ENCODE measurements at regions not wholly inside any gene's neighbourhood (a gene's known extent, or its start where the extent isn't known, plus 50 kb on each side); places are given as distances from the start of the nearest gene placed in this dataset.

GRCh38 chr18:47480166-47480565, 228.7 kb upstream of the SKOR2 start:
- DNase-seq (ENCODE audit: low read depth in 2 of 2), result no peak

DNA sequence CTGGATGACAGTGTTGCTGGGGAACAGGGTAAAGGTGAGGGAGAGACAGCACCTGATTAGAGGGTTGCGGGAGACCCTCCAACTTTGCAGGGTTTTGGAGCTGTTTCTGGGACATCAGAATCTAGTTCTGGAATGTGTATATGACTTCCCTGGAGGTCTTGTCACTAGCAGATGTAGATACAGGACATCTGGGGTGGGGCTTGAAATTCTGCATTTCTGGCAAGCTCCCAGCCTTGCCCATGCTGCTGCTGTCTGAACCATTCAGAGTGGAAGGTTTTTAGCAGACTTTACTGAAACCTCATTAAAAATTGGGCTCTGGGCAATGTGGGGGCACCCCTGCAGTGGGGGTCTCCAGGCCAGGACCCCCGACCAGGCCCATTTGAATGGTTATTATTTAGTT, 220.3 kb upstream of the SKOR2 start:
- no peak for DNase-seq (ENCODE audit: low read depth in 2 of 2)

GRCh38 chr18:47470941-47471340, 219.5 kb upstream of the SKOR2 start:
- no peak for DNase-seq (ENCODE audit: low read depth in 2 of 2)

- DNase-seq (ENCODE audit: low read depth in 2 of 2), result no peak
Observed at GRCh38 chr18:47469576-47469975, 218.1 kb upstream of the SKOR2 start.

GRCh38 chr18:47461977-47462376, 210.5 kb upstream of the SKOR2 start:
- no peak for DNase-seq (ENCODE audit: low read depth in 2 of 2)

DNA sequence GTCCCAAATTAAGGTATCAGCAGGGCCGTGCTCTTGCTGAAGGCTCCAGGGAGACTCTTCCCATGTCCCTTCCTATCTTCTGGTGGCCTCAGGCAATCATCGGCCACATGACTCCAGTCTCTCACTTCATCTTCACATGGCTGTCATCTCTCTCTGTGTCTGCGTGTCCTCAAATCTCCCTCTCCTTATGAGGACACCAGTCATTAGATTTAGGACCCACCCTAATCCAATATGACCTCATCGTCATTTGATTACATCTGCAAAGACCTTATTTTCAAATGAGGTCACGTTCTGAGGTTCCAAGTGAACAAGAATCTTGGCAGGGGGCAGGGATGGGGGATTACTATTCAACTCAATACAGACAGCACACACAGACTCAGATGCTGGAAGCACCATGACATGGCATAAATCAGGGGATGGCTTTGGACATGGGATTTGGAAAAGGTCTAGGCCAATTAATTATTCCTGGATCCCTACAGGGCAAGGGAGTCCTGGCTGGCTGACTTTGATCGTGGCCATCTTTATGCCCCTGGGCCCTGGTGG, 210.0 kb upstream of the SKOR2 start:
- DNase-seq (ENCODE audit: low read depth in 2 of 2), result no peak

GRCh38 chr18:47458483-47458882, 207.0 kb upstream of the SKOR2 start:
- no peak for DNase-seq (ENCODE audit: low read depth in 2 of 2)

- DNase-seq (ENCODE audit: low read depth in 2 of 2), result no peak
Observed at GRCh38 chr18:47457614-47458013, 206.2 kb upstream of the SKOR2 start.

GRCh38 chr18:47453038-47453437, 201.6 kb upstream of the SKOR2 start:
- no peak for DNase-seq (ENCODE audit: low read depth in 2 of 2)

- DNase-seq (ENCODE audit: low read depth in 2 of 2), result no peak
Observed at GRCh38 chr18:47448956-47449355, 197.5 kb upstream of the SKOR2 start.

- no peak for DNase-seq (ENCODE audit: low read depth in 2 of 2)
Observed at GRCh38 chr18:47441914-47442313, 190.5 kb upstream of the SKOR2 start.

GRCh38 chr18:47438001-47438400, 186.5 kb upstream of the SKOR2 start:
- DNase-seq (ENCODE audit: low read depth in 2 of 2), result no peak

DNA sequence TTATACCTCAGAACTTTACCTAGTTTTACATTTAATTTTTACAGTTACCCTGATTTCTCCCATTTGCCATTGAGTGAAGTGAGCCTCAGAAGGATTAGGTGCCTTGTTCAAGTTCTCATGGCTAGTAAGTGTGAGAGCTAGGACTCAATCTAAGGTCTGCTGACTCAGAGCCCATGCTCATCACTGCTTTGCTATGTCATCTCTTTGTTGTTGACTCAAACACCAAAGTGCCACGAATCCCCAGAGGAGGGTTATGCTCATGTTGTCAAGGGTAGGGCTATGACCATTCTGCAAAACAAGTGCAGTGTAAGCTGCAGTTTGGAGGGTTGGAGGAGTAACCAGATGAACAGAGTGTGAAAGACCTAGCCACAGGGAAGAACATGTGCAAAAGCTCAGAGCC, 185.4 kb upstream of the SKOR2 start:
- DNase-seq (ENCODE audit: low read depth in 2 of 2), result no peak

GRCh38 chr18:47434214-47434746, 182.8 kb upstream of the SKOR2 start:
- DNase-seq (ENCODE audit: low read depth in 2 of 2), result no peak

GRCh38 chr18:47427923-47428637, 176.6 kb upstream of the SKOR2 start:
- DNase-seq (ENCODE audit: low read depth in 2 of 2), result no peak

- DNase-seq (ENCODE audit: low read depth in 2 of 2), result no peak
Observed at GRCh38 chr18:47427072-47427471, 175.6 kb upstream of the SKOR2 start.

DNA sequence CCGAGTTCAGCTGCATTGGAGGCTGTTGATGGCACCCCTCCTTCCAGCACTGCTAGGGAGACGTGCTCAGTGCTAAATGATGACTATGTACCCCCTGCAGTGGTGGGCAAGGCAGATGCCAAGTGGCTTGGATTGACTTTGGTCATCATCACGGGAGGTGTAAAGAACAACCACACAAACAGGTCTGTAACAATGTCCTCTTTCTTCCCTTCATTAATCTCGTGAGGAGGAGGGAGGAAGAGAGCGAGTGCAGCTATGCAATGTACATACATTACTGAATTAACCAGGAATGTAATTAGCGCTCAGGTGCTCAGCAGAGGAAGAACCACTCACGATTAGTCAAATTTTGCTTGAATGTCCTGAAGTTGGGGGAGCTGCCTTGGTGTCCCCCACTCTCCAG, 173.9 kb upstream of the SKOR2 start:
- no peak for DNase-seq (ENCODE audit: low read depth in 2 of 2)

DNA sequence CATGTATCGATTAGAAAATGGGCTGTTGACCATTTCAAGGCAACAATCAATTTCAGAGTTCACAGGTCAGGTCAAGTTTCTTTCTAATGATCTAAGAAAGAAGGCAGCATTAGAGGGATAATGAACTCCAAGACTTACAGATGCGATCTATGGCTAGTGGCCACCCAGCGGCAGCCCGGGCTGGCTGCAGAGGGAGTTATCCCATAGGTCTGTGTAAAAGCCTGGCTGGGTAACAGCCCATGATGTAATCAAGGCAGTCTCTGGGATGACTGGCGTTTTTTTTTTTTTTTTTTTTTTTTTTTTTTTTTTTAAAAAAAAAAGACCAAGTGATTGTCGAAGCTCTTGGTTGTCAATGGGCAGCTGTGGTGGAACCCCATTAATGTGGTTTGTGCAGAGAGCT, 171.1 kb upstream of the SKOR2 start:
- no peak for DNase-seq (ENCODE audit: low read depth in 2 of 2)

DNA sequence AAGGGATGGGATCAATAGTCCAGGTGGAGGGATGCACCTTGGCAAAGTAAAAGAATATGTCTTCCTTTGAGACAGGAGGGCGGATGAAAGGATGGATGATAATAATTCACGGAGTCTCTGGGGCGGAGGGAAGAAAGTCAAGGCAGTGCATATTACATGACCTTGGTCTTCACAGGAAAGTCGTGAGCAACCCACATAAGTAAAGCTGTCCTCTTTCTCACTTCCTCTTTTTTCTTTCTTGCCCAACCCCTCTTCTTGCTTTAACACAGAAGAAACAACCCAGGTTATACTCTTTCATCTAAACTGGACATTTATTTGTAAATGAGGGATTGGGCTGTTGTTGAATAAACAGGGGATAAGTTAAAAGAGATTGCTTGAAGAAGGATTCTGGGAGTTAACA, 168.7 kb upstream of the SKOR2 start:
- no peak for DNase-seq (ENCODE audit: low read depth in 2 of 2)

- no peak for DNase-seq (ENCODE audit: low read depth in 2 of 2)
Observed at GRCh38 chr18:47418746-47419145, 167.3 kb upstream of the SKOR2 start.

DNA sequence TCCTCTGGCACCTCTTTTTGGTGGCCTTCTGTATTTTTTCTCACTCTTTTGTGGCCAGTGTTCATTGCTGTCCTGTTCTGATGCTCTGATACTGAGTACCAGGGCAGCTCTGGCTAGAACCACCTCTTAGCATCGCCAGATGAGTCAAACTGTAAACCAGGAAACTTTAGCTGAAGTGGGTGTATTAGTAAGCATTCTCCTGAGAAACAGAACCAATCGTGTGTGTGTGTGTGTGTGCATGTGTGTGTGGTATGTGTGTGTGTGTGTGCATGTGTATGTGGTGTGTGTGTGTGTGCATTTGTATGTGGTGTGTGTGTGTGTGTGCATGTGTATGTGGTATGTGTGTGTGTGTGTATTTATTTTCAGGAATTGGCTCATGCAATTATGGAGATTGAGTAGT, 166.3 kb upstream of the SKOR2 start:
- DNase-seq (ENCODE audit: low read depth in 2 of 2), result no peak

GRCh38 chr18:47415881-47416280, 164.4 kb upstream of the SKOR2 start:
- no peak for DNase-seq (ENCODE audit: low read depth in 2 of 2)

DNA sequence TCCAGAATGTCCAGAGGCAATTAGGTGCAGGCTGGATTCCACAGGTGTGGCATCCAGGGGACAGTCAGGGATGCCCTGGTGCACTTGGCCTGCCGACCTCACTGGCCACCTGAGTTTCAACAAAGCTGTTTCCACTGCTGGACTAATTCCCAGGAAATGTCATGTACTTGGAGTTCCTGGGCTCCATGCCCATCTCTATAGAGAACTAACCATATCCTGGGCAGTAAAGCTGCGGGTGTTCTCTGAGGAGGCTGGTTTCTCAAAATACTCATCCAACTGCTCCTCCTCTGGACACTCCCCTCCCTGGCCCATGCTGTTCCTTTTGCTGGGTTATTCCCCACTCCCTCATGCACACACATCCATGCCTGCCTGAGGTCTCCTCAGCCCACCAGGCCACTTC, 161.9 kb upstream of the SKOR2 start:
- DNase-seq (ENCODE audit: low read depth in 2 of 2), result no peak

- DNase-seq (ENCODE audit: low read depth in 2 of 2), result no peak
Observed at GRCh38 chr18:47412924-47413323, 161.5 kb upstream of the SKOR2 start.
